ENCODE measurements at regions not wholly inside any gene's neighbourhood (a gene's known extent, or its start where the extent isn't known, plus 50 kb on each side); places are given as distances from the start of the nearest gene placed in this dataset.

DNA sequence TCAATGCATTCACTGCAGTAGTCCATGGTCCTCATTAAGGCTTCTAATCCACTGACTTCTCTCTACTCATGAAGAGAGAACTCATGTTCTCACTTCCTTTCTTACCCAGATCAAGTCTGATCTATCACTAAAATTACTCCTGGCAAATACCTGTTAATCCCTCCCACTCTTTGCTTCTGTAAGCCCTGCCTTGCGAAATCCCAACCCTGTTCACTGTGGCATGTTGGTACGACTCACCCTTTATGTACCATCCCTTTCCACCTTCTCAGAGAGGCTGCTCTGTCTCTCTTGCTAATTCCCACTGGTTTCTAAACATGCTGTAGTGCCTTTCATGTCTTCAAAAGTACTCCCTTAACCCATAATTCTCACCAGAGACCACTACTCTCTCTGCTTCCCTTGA lies 272.2 kb upstream of the ACVR2A start:
- TF ChIP-seq, protein P1, sequence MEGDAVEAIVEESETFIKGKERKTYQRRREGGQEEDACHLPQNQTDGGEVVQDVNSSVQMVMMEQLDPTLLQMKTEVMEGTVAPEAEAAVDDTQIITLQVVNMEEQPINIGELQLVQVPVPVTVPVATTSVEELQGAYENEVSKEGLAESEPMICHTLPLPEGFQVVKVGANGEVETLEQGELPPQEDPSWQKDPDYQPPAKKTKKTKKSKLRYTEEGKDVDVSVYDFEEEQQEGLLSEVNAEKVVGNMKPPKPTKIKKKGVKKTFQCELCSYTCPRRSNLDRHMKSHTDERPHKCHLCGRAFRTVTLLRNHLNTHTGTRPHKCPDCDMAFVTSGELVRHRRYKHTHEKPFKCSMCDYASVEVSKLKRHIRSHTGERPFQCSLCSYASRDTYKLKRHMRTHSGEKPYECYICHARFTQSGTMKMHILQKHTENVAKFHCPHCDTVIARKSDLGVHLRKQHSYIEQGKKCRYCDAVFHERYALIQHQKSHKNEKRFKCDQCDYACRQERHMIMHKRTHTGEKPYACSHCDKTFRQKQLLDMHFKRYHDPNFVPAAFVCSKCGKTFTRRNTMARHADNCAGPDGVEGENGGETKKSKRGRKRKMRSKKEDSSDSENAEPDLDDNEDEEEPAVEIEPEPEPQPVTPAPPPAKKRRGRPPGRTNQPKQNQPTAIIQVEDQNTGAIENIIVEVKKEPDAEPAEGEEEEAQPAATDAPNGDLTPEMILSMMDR (IDR thresholded peaks at IDR 0.05): no peak
- no peak for TF ChIP-seq POLR2A (IDR thresholded peaks at IDR 0.05)
- TF ChIP-seq EP300 (IDR thresholded peaks at IDR 0.05): no peak
